GM18520 (cell line): ENCODE measurements at regions not wholly inside any gene's neighbourhood (a gene's known extent, or its start where the extent isn't known, plus 50 kb on each side); places are given as distances from the start of the nearest gene placed in this dataset.

Source experiments
- ATAC-seq: cut with Tn5 transposase; IDR thresholded peaks from one replicate; pipeline ENCODE4 v1.9.1; 2021; ENCODE audit not compliant: unreplicated experiment

- no peak for ATAC-seq
These were observed 742.0 kb downstream of the NR2F2 start for GRCh38 chr15:97072545-97072944.

GRCh38 chr15:97076011-97076410, 745.5 kb downstream of the NR2F2 start:
- no peak for ATAC-seq

GRCh38 chr15:97077975-97078374, 747.5 kb downstream of the NR2F2 start:
- ATAC-seq: no peak

GRCh38 chr15:97078591-97078990, 748.1 kb downstream of the NR2F2 start:
- no peak for ATAC-seq

GRCh38 chr15:97081666-97082226, 751.2 kb downstream of the NR2F2 start:
- no peak for ATAC-seq

GRCh38 chr15:97082830-97083229, 752.3 kb downstream of the NR2F2 start:
- no peak for ATAC-seq

GRCh38 chr15:97084650-97085049, 754.1 kb downstream of the NR2F2 start:
- ATAC-seq: no peak

- ATAC-seq: no peak
These were observed 755.2 kb downstream of the NR2F2 start for GRCh38 chr15:97085731-97086130.

- ATAC-seq: no peak
These were observed 756.7 kb downstream of the NR2F2 start for GRCh38 chr15:97087006-97087741.

GRCh38 chr15:97091093-97091492, 760.6 kb downstream of the NR2F2 start:
- ATAC-seq: no peak

GRCh38 chr15:97092656-97093055, 762.2 kb downstream of the NR2F2 start:
- no peak for ATAC-seq

GRCh38 chr15:97096303-97096835, 765.9 kb downstream of the NR2F2 start:
- ATAC-seq: no peak

GRCh38 chr15:97099040-97099439, 768.5 kb downstream of the NR2F2 start:
- no peak for ATAC-seq

- ATAC-seq: no peak
These were observed 771.1 kb downstream of the NR2F2 start for GRCh38 chr15:97101572-97101971.

GRCh38 chr15:97114900-97115760, 784.6 kb downstream of the NR2F2 start:
- ATAC-seq: no peak

GRCh38 chr15:97115761-97116070, 785.2 kb downstream of the NR2F2 start:
- ATAC-seq: no peak

- ATAC-seq: no peak
These were observed 794.3 kb downstream of the NR2F2 start for GRCh38 chr15:97124790-97125189.

GRCh38 chr15:97126553-97127233, 796.2 kb downstream of the NR2F2 start:
- no peak for ATAC-seq

- ATAC-seq: no peak
These were observed 799.2 kb downstream of the NR2F2 start for GRCh38 chr15:97129674-97130073.

- ATAC-seq: no peak
These were observed 809.7 kb downstream of the NR2F2 start for GRCh38 chr15:97140216-97140615.

GRCh38 chr15:97141360-97141759, 810.9 kb downstream of the NR2F2 start:
- ATAC-seq: no peak
